Sigmoid colon (tissue), 4 donors: ENCODE measurements at regions not wholly inside any gene's neighbourhood (a gene's known extent, or its start where the extent isn't known, plus 50 kb on each side); places are given as distances from the start of the nearest gene placed in this dataset.

Experiments used
- CTCF ChIP-seq, 4 experiments: fragments of 450-650 bp in 3 of 4; fragments of 200-600 bp in 1 of 4; IDR thresholded peaks; one replicate each; pipeline ENCODE4 v1.5.1; 2016 to 2019; ENCODE audit warnings: antibody characterized with exemption in 4 of 4, mild to moderate bottlenecking in 3 of 4, moderate library complexity in 2 of 4
- EP300 ChIP-seq, 4 donors: sonication (generic); formaldehyde crosslinking; IDR thresholded peaks; one replicate each; pipeline ENCODE4 v1.6.1; 2017; ENCODE audit warnings: antibody characterized with exemption in 4 of 4
- POLR2AphosphoS5 ChIP-seq, 4 donors: sonication (generic); formaldehyde crosslinking; IDR thresholded peaks; one replicate each; pipeline ENCODE4 v1.6.1; 2017; ENCODE audit warnings: antibody characterized with exemption in 4 of 4

GRCh38 chr18:43570593-43570992 lies 293.3 kb upstream of the SYT4 start:
- TF ChIP-seq CTCF (IDR thresholded peaks at IDR 0.05) (no peak), EP300 (IDR thresholded peaks at IDR 0.05) (no peak), POLR2AphosphoS5 (IDR thresholded peaks at IDR 0.05) (no peak)
